ENCODE measurements at regions not wholly inside any gene's neighbourhood (a gene's known extent, or its start where the extent isn't known, plus 50 kb on each side); places are given as distances from the start of the nearest gene placed in this dataset.

DNA sequence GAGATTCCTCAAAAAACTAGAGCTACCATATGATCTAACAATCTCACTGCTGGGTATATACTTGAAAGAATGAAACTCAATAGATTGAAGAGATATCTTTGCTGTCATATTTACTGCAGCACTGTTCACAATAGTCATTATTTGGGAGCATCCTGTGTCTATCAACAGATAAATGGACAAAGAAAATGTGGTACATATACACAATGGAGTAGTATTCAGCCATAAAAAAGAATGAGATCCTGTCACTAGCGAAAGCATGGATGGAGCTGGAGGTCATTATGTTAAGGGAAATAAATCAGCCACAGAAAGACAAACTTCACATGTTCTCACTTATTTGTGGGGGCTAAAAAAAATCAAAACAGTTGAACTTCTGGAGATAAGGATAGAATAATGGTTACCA is 505.7 kb upstream of the ARRDC3 start:
- TF ChIP-seq, protein P1, sequence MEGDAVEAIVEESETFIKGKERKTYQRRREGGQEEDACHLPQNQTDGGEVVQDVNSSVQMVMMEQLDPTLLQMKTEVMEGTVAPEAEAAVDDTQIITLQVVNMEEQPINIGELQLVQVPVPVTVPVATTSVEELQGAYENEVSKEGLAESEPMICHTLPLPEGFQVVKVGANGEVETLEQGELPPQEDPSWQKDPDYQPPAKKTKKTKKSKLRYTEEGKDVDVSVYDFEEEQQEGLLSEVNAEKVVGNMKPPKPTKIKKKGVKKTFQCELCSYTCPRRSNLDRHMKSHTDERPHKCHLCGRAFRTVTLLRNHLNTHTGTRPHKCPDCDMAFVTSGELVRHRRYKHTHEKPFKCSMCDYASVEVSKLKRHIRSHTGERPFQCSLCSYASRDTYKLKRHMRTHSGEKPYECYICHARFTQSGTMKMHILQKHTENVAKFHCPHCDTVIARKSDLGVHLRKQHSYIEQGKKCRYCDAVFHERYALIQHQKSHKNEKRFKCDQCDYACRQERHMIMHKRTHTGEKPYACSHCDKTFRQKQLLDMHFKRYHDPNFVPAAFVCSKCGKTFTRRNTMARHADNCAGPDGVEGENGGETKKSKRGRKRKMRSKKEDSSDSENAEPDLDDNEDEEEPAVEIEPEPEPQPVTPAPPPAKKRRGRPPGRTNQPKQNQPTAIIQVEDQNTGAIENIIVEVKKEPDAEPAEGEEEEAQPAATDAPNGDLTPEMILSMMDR (conservative IDR thresholded peaks at IDR 0.05 in 1 of 2, IDR thresholded peaks at IDR 0.05 in 1 of 2; ENCODE audit: extremely low read depth in 1 of 2, insufficient read depth in 1 of 2, low read depth in 1 of 2, low read length in 2 of 2): no peak
- TF ChIP-seq EZH2 (IDR thresholded peaks at IDR 0.05; ENCODE audit: borderline replicate concordance, low read length): no peak
